HG03354 (cell line): ENCODE measurements at regions not wholly inside any gene's neighbourhood (a gene's known extent, or its start where the extent isn't known, plus 50 kb on each side); places are given as distances from the start of the nearest gene placed in this dataset.
A peak's percentile ranks its signal among the peaks of the same experiment; 100 is the strongest.

Experiments
- ATAC-seq: cut with Tn5 transposase; IDR thresholded peaks from one replicate; pipeline ENCODE4 v1.9.1; 2021; ENCODE audit warnings: mild to moderate bottlenecking; ENCODE audit not compliant: unreplicated experiment, poor library complexity, severe bottlenecking

DNA sequence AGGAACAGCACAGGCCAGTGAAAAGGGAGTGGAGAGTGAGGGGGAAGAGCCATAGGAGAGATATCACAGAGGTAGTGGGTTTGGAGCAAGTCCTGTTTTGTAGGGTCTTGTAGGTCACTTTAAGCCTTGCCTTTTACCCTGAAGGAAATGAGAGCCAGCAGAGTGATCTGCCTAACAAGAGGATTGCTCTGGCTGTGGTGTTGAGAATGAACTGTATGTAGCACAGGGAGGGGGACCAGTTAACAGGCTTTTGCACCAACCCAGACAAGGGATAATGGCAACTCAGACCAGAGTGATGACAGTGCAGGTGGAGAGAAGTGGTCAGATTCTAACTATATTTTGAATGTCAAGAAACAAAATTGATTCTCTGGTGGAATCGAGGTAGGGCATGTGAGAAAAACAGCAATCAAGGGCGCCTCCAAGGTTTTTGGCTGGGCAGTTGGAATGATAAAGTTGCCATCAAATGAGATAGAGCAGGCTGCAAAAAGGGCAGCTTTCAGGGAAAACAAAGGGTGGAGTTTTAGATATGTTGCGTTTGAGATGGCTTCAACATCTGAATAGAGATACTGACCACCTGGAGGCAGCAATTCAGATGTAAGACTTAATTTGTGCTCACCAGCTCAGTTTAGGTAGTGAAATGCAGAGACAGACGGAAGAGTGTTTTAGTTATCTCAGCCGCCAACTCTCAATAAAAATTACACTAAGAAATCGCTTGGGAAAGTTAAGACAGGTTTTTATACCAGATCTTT lies 134.4 kb upstream of the BTBD3 start:
- no peak for ATAC-seq

DNA sequence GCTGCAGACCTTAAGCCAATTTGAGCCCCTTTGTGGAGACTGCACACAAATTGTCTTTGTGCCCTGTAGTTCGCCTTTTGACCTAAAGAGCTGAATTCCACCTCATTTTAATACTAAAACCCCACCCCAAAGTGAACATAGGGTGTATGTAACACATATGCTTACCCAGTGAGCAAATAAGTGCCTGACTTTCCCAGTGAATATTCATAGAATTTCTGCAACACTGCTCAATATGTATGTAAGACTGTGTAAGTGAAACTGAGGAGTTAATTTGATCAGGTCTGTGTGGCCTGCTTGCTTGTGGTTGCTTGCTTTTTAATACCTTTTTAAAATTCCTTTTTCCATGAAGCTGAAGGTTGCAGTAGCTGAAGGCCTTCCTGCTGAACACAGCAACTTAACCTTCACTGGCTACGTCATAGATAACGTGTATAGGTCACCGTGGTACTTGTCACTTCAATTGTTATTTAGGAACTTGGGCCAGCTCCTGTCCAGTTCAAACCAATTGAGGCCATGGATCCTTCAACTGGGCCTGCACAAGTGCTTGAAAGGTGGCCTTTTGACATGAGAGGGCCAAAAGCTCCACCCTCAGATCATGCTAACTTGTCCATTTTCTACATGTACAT lies 131.7 kb upstream of the BTBD3 start:
- ATAC-seq, result no peak

DNA sequence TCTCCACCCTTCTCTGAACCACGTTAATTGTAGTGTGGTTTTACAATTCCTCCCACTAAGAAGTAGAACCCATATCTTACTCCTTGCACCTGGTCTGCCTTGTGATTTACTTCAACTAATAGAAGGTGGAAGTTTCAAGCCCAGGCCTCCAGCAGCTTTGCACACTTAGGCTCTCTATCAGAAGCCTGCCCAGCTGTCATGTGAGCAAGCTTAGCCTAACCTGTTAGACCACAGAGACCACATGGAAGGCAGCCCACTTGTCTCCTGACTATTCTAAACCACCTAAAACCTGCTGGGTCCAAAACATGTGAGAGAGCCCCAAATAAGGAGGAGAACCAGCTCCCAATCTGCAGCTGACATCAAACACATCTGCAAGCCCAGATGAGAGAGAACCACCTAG lies 127.6 kb upstream of the BTBD3 start:
- ATAC-seq, result no peak

DNA sequence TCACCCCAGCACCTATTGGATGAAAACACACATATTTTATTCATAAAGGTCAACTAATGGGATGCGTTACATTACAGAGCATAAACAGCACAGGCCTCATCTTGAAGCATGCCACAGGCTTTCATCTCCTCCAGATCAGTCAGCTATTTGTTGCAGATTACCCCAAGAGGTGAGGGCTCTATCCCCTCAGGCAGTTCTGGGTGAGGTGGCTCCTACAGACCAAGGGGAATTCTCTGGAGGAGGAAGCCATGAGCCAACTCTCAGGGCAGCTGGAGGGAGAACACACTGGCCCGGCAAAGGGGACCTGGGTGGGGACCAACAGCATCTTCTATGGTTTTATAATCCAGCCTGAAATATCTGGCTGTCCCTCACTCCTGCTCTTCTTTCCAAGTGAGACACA lies 126.4 kb upstream of the BTBD3 start:
- ATAC-seq, result no peak

DNA sequence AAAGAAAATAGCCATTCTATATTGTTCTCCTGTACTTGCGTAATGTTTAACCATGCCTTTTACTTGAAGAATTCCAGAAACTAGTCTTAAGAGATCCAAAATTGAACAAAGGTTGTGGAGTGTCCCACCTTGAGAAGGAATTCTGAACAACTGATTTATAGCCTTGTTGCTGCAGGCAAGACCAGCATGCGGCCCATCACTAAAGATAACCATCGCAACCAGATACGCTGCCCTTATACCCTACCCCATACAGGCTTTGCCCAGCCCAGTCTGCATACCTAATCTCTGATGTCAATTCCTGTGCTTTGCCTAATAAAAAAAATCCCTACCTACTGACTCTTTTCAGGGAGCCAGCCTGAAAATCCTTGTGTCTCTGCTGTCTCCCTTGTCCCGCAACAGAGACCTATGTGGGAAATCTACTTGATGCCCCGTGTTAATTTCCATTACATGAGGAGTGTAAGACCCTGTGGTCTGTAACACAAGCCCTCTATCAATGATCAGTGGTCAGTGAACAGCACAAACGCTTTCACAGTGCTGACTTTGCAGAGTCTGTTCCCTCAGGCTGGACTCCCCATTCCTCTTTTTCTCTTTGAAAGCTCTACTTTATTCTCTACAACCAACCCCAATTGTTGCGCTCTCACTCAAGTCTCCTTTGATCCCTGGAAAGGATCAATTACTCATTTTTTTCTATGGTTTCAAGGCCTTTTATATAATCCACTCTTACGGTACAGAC lies 125.7 kb upstream of the BTBD3 start:
- no peak for ATAC-seq

DNA sequence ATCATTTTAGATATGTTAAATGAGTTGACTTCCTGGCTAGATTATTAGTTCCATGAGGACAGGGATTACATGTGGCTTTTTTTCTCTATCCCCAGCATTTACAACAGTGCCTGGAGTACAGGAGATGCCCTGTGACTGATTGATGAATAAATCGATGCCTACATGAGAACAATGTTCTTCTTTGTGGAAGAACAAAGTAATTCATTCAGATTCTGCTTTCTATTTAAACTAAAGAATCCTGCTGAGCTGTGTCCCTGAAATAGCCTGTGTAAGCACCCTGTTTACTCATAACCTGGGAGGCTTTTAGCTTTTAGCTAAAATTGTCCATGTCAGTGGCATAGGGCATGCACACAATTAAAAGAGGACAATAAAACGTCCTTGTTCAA lies 125.1 kb upstream of the BTBD3 start:
- no peak for ATAC-seq

DNA sequence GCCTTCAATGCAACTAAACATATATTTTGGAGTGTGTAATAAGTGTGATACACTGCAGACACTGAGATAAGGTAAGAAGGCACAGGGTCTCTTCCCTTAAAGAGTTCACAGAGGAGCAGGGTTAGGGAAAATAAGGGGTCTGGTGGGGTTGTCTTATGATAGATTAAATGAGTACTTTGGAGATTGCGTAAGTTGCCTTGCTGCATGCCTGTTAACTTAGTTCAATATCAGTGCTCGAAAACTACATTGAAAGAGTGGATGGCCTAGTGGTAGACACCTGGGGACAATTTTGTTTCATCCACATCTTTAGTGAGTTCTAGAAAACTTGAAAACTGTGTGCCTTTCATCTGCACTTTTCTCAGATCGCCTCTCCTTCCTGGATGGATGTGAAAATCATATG lies 123.2 kb upstream of the BTBD3 start:
- no peak for ATAC-seq

DNA sequence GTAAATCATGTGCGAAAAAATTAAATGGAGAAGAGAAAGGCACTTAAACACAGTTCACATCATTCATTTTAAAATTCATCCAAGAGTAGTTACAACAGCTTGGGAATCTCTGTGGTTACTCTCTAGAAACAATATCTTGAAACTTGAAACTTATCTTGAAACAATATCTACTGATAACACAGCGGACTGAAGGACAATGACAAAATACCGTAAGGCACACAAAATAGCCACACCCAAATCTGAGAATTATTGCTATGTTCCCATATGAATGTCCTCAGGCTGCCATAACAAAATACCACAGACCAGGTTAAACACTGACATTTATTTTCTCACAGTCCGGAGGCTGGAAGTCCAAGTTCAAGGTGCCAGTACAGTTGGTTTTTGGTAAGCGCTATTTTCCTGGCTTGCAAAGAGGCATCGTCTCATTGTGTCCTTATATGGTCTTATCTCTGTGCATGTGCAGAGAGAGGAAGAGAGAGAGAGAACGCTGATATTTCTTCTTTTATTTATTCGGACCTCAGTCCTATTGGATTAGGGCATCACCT lies 122.5 kb upstream of the BTBD3 start:
- no peak for ATAC-seq

DNA sequence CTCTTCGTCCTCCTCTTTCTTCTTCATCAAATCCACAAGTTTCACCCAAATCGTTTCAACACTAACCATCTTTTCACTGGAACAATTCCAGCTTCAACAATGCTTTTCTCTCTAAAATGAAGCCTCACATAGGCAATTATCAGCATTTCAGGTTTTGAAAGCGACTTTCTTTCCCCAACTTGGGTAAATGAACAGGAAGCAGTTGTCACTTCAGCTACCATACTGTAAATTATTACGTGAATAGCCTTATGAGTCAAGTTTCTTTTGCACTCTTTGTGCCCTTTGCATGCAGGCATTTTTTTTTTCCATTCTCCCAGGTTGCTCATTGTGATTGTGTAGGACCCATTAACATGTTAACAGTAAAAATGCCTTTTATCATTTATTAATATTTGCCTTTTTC lies 121.7 kb upstream of the BTBD3 start:
- ATAC-seq, result peak; percentile 88

DNA sequence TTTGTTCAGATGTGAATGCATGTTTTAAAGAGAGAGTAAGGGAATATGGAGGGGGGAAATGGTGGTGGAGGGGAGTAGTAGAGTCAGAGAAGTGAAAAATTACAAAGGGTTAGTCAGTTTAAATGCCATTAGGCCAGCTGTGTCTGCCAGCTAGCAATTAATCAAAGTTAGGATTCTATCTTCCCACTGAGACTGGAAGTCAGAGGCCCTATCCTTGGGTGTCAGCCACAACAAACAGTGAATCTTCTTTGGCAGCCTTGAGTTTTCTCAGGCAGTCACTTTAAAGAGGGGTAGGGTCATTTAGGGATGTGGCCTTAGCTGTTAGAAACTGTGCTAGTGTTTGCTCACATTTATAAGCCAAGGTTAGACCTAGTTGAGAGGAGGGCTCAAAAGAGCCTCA lies 120.5 kb upstream of the BTBD3 start:
- no peak for ATAC-seq

DNA sequence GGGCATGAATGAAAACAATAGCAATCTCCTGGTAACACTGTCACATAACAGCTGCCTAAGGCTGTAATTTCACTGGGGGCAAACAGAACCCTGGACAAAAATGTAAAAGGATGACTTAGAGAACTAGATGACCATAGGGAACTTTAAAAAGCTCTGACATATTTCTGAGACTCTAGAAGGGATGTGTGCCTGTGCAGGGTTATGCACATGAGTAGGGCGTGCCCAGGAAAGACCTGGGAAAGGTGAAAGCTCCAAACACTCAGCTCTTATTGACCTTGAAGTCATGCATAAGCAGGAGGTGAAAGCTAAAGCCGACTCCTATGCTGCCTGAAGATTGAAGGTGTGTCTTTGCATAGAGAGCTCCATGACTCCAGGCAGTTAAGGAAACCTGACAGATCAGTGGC lies 118.4 kb upstream of the BTBD3 start:
- ATAC-seq, result no peak

DNA sequence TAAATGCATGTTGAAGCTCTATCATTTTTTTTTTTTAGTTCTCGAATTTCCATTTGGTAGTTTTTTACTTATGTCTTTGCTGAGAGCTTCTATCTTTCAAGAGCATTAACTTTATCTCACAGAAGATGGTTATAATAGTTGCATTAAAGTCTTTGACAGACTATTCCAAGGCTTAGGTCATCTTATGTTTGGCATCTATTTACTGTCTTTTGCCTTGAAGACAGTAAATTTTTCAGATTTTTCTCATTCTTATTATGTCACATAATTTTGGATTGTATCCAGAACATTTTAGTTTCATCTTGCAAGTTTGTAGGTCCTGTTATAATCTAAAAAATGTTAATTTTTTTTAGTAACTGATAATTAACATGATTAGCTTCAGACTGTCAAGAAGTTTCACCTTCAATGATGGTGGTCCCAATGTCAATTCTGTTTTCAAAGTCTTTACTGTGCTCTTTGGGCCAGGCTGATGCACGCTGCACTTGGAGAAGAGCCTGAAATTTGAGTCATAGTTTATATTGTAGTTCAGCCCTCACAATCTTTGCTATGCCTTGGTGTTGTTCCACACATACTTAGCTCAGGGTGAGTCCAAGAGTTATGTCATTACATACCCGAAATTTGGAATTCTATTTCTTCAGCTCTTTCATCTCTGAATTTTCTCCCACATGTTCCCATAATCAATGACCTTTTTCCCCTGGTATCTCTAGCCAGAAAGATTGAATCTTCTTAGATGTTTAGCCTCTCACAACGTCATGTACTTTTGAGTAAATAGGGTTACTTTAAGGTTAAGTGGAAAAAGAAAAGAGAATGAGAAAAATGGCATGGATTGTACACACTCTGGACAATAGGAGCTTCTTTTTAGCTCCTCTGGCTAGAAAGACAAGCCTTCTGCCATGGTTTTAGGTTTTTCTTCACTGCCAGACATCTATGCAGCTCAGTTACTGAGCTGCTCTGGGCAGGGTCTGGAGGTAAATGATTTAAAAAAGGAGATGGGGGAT lies 110.3 kb upstream of the BTBD3 start:
- no peak for ATAC-seq

DNA sequence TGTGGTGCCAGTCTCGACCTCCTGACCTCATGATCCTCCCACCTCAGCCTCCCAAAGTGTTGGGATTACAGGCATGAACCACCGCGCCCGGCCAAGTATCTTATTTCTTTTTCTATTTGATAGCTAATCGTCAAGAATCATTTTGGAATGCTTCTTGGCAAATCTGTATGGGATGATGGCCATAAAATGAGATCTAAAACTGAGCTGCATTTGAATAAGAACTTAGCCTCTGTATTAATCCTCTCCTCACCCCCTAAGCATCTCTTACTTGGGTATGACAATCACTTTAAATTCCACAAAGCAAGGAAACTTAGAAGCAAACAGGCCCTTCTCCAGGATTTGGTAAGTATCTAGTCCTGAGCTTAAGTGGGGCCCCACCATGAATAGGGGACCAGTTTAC lies 108.9 kb upstream of the BTBD3 start:
- ATAC-seq, result no peak

DNA sequence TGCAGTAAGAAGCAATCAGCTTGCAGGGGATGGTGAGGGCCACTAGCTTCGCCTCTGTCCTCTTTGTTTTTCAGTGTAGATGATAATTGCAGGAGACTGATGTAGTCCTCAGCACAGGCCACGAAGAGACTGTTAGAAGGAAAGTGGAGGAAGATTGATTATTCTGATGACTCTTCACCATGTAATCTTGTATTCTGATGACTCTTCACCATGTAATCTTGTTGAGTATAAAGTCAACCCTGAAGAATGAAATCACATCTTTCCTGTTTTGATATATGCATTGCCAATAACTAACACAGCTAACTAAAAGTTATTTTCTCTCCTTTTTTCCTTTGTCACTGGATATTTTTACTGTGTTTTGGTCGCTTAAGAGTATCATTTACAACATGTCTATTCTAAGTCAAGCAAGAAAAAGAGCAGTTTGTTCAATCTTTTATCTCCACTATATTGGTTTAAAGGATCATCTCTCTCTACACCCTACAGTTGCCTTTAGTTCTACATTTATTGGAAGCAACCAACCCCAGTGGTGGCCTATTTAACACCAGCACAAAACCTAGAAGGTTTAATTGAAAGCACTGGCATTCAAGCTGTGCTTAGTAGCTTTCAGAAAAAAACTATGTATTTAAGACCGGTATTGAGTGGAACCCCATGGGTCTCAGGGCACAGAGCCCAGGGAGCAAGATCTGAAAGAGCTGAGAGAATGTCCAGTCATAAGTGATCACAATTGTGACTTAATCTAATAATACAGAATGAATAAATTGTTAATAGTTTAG lies 107.2 kb upstream of the BTBD3 start:
- ATAC-seq, result no peak

DNA sequence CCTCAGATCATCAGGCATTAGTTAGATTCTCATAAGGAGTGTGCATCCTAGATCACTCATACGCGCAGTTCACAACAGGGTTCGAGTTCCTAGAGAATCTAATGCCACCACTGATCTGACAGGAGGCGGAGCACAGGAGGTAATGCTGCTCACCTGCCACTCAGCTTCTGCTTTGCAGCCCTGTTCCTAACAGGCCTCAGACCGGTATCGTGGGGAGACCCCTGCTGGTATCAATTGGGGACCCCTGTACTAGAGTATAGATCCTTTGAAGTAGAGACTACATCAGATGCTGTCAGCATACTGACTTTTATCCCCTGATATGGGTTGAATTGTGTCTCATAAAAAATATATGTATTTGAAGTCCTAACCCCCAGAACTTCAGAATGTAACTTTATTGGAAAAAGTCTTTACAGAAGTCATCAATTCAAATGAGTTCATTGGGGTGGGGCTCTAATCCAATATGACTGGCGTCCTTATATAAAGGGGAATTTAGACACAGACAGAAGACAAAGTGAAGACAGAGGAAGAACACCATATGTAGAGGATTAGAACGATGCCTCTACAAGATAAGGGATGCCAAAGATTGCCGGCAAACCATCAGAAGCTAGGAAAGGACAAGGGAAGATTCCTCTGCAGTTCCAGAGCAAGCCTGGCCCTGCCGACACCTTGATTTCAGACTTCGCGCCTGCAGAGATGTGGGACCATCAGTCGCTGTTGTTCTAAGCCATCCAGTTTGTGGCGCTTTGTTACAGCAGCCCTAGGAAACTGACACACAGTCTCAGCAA lies 104.4 kb upstream of the BTBD3 start:
- ATAC-seq, result no peak

DNA sequence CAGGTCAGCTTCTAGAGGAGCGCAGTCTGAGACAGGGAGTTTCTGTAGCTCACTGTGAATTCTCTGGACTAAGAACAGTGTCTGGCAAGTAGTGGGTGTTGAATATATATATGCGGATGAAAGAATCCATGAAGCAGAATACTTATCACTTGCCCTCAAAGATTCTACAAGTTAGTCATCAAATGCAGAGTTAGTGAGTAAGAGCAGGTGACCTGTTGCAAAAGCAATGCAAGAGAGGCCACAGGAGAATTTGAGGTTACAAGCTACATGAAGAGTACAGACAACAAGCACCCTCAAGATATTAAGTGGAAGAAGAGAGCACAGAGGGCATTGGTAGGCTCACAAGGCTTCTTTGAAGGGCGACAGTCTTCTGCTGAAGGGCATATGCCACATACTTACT lies 103.4 kb upstream of the BTBD3 start:
- ATAC-seq, result no peak

DNA sequence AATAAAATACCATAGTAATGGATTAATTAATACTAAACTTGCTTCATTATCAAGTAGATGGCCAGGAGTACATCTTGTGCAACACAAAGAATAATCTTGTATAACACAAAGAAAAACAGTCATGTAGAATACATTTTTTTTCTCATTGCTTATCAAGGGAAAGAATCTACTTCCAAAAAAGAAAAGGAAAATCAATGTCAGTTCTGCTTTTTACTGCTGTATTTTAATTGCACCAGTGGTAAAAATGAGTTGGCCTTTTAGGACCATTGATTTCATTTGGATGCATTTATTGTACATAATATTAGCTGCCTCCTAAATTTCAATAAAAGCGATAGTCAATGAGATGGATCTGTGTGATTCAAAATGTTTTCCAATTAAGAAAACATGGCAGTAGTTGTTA lies 96.9 kb upstream of the BTBD3 start:
- ATAC-seq, result no peak

DNA sequence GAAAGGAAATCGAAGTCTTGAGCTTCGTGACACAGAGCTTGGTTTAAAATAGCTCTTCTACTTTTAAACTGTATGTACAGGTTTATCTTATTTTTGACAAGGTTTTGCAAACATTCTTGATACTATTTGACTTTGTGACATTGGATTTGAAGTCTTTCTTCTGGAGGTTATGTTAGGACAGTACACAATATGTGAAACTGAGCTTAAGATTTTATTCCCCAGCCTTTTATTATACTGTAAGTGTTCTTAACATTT lies 95.2 kb upstream of the BTBD3 start:
- no peak for ATAC-seq

DNA sequence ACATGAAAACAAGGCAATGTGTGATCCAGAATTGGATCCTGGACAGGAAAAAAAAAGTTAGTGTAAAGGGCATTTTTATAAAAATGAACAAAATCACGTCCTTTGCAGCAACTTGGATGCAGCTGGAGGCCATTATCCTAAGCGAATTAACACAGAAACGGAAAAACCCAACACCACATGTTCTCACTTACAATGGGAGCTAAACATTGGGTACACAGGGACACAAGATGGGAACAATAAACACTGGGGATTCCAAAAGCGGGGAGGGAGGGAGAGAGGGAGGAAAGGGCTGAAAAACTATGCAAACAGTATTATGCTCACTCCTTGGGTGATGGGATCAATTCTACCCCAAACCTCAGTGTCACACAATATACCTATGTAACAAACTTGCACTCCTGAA lies 91.4 kb upstream of the BTBD3 start:
- ATAC-seq, result no peak
